ENCODE measurements at regions not wholly inside any gene's neighbourhood (a gene's known extent, or its start where the extent isn't known, plus 50 kb on each side); places are given as distances from the start of the nearest gene placed in this dataset.
"Not testable (repeated sequence)": the region's sequence is repeated elsewhere in the genome, so short reads cannot be mapped to it uniquely, and the experiment has no call there.

DNA sequence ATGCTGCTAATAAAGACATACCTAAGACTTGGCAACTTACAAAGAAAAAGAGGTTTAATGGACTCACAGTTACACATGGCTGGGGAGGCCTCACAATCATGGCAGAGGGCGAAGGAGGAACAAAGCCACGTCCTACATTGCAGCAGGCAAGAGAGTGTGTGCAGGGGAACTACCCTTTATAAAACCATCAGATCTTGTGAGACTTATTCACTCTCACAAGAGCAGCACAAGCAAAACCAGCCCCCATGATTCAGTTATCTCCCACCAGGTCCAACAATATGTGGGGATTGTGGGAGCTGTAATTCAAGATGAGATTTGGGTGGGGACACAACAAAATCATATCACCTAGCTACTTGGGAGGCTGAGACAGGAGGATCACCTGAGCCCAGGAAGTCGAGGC lies 202.4 kb downstream of the FAM43A start:
- DNase-seq: not testable (repeated sequence)

DNA sequence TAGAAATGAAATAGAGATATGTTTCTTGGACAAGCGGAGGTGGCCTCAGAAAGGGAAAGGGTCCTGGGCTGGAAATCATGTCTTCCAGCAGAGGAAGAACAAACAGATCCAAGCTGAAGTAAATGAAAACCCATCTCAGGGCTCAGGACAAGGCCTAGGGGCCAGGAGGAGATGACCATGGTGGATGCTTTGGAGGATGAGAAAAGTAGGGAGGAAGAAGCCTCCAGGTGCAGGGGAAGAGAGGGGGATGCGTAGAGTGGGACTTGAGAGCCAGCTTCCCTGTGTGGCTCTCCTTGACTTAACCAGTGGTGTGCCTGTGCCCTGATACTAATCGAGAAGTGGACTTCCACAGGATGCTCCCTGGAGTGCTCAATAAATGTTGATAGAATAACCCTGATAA lies 203.2 kb downstream of the FAM43A start:
- no peak for DNase-seq

DNA sequence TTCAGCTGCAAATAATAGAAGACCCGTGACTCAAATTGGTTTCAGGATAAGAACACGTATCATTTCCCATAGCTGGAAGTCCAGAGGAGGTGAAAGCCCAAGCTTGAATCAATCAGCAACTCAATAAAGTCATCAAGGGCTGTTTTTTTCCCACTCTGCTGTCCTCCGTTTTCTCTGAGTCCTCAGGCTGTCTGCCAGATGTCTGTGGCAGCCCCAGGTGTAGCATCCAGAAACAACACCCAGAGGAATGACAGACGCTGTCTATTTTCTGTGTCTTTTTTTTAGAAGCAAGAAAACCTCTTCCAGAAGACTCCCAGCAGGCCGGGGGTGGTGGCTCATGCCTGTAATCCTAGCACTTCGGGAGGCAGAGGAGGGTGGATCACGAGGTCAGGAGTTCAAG lies 204.4 kb downstream of the FAM43A start:
- no peak for DNase-seq

DNA sequence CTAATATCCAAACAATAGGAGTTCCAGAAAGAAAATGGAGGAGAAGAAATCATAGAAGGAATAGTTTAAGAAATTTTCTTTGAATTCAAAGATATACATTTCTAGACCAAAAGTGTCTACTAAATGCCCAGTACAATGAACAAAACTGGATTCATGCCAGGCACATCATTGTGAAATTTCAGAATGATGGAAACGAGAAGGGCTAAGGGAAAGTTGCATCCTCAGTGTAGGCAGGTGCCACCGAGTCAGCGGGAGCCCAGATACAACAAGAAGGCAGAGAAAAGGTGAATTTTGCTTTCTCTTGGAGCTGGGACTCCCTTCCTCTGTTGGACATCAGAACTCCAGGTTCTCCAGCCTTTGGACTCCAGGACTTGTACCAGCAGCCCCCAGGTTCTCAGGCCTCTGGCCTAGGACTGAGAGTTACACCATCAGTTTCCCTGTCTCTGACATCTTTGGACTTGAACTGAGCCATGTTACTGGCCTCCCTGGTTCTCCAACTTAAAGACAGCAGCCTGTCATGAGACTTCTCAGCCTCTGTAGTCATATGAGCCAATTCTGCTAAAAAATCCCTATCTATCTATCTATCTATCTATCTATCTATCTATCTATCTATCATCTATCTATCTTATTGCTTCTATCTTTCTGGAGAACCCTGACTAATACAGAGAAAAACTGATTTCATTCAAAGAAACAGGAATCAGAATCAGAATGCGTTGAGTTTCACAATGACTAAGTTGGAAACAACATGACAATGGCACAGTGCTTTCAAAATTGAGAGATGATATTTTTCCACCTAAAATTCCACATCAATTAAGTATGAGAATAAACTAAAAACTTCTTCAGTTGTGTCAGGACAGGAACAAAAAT lies 207.7 kb downstream of the FAM43A start:
- no peak for DNase-seq

DNA sequence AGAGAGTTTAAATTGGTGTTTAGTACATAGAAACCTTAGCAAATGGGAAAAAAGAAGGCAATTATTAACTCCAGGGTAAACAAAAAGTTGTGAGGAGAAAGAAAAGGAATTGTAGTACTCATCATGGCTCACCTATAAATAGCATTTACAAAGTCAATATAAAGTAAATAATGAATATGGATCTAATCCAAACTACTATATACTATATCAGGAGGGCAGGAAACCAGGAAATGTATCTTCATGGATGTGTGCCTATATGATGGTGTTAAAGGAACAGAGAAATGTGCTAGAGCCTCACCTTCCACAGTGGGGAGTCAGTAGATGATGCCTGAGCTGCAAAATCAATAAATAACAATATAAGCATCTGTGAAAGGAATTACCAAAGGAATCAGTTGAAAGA lies 208.9 kb downstream of the FAM43A start:
- no peak for DNase-seq

DNA sequence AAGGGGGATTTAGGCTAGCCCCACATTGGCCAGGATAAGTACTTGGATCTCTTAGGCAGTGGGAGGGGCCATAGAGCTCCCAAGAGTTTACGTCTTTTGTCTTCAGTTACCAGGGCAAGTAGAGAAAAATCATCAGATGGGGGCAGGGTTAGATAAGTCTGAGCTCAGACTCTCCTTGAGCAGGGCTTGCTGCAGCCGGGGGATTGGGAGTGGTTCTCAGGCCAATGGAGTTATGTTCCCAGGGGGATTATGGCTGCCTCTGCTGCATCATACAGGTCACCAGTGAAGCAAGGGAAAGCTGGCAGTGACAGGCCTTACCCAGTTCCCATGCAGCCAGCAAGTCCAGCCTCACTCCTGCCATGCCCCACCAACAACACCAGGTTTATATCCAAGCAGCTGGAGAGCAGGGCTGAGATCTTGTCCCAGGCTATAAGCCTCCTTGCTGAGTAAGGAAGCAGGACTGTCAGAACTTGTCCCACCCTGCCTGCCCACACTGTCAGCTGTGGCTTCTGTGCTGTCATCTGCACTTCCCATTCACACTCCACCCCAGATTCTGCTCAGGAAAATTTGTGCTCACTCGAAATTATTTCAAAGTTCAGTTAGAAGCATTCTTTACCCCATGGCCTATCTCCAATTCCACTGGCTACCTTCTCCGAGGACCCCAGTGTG lies 215.3 kb downstream of the FAM43A start:
- DNase-seq: no peak

DNA sequence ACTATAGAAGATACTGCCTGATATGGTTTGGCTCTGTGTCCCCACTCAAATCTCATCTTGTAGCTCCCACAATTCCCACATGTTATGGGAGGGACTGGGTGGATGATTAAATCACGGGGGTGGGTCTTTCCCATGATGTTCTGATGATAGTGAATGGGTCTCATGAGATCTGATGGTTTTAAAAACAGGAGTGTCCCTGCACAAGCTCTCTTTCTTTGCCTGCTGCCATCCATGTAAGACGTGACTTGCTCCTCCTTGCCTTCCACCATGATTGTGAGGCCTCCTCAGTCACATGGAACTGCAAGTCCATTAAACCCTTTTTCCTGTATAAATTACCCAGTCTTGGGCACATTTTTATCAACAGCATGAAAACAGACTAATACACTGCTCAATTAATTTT lies 217.8 kb downstream of the FAM43A start:
- not testable (repeated sequence) for DNase-seq

DNA sequence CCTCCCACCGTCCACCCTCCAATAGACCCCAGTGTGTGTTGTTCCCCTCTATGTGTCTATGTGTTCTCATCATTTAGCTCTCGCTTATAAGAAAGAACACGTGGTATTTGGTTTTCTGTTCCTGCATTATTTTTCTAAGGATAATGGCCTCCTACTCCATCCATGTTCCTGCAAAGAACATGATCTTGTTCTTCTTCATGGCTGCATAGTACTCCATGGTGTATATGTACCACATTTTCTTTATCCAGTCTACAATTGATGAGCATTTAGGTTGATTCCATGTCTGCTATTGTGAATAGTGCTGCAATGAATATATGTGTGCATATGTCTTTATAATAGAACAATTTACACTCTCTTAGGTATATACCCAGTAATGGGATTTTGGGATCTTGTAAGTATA lies 219.3 kb downstream of the FAM43A start:
- not testable (repeated sequence) for DNase-seq

DNA sequence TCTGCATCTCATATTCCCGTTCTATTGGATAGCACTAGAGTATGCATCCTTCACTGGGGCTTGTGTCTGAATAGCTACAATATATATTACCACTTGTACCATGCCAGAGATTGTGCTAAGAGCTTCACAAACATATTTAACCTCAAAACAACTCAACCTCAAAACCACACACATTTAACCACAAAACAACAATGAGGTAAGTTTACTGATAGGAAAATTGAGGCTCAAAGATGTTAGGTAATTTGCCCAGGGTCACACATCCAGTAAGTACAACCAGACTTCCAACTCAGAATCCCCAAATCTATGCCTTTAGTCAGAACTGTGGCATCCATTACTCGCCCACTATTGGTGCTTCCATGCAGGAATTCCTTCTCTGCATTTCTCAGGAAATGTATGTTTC lies 220.0 kb downstream of the FAM43A start:
- DNase-seq: no peak

DNA sequence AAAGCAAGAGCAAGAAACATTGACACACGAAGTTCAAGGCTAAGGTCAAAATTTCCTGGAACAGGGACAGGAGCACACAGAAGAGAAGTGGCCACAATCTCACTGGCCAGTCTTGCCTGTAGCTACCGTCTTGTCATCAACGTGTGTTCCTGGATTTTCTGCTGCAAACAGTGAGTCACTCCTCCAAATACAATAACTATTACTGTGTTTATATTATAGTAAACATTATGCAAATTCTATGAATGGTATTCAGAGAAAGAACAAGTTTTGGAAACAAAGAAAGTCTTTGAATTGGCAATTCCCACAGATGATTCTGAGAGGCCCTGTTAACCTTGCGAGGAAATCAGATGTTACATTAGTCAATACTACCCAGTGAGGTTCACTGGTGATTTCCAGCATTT lies 220.5 kb downstream of the FAM43A start:
- no peak for DNase-seq

DNA sequence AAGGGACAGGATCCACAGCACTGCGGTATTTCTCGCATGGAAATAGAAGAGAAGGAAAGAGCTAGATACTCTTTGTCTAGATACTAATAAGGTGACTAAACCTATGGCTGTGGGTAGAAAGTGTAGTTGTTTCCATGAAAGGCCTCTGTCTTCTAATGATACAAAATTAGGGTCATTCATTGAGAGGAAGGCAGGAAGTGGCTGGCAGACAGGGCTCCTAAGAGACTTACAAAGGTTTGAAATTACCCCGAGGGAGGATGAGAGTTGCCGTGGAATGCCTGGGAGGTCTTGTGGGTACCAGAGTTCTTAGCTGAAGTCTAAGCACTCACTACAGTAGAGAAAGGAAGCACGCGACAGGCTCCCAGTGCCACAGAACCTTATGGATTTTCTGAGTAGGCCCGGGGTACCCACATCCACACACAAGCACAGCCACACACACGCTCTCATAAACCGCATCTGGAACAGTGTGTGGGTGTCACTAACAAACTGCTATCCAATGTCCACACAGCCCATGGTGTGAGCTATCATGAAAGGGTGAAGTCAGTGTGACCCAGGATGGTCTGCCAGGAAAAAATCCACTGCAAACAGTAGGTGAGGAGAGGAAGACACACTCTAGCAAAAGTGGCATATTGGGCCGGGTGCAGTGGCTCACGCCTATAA lies 221.4 kb downstream of the FAM43A start:
- no peak for DNase-seq

DNA sequence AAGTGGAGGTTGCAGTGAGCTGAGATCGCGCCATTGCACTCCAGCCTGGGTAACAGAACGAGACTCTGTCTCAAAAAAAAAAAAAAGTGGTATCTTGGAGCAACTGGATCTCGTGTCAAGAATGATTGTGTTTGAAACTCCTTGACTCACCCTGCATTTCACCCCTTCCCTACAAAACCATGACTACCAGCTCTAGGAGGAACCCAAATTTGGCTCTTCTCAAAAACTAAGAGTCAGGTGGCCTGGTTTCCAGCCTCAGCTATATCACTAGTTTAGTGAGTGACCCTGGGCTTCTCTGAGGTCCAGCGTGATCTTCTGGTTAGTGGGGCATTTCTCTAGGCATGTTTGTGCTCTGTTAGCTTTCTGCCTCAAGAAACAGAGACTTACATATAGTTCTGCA lies 222.1 kb downstream of the FAM43A start:
- no peak for DNase-seq

DNA sequence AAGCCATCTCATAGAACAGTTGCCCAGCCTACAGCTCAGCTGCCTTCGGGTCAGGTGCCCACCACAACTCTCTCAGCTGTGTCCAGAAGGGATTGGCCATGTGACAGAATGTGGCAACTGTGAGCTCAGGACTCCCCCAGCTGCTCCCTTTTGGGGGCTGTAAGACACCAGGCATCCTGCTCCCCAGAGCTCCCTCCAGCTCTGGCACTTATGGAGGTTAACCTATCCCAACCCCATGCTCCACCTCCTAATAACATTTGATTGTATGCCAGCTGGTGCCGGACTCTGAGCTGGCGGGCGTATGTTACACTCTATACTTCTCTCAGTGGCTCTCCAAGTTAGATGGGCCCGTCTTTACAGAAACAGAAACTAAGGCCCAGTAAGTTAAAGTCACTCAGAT lies 222.8 kb downstream of the FAM43A start:
- no peak for DNase-seq

DNA sequence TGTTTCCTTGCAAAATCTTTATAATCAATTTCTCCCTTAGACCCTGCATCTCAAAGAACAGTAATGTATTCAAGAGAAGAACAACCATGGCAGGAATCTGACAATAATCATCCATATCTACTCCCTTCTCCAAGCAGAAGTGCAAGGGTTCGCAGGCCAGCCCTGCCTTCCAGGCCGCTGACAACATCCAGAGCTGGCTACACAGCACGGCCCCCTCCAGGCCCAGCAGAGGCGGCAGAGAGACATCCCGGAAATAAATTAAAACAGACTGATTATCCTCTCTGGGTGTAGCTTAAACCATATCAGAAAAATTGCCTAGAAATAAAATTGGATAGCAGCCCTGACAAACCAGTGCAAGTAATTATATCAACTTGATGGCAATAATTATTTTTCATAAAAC lies 223.3 kb downstream of the FAM43A start:
- no peak for DNase-seq

DNA sequence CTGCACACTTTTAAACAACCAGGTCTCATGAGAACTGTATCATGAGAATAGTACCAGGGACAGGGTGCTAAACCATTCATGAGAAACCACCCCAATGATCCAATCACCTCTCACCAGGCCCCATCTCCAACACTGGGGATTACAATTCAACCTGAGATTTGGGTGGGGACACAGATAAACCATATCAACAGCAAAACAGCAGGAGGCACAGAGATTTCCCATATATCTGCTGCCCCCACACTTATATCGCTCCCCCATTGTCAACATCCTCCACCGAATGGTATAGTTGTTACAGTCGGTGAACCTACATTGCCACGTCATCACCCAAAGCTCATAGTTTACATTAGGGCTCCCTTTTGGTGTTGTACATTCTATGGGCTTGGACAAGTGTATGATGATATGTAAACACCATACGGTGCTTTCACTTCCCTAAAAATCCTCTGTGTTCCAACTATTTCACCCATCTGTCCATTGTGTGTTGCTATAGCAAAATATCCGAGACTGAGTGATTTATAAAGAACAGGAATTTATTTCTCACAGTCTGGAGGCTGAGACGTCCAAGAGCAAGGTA lies 224.8 kb downstream of the FAM43A start:
- DNase-seq: no peak

DNA sequence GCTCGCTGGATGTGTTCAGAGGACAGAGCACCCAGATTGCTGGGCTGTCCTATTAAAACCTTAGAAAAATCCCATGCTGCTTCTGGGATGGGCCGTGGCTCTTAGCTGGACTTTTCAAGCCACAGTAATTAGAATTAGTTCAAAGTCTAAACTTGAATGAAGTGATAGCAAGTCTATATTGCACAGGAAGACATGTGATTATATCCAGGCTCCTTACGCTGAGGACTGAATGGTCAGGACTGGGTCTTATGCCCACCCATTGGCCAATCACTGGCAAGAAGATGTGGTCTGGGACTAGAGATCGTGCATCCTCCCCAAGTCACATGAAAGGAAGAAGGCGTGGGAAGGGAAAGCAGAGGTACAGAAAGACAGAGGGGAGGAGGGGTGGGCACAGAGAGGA lies 227.6 kb downstream of the FAM43A start:
- no peak for DNase-seq

DNA sequence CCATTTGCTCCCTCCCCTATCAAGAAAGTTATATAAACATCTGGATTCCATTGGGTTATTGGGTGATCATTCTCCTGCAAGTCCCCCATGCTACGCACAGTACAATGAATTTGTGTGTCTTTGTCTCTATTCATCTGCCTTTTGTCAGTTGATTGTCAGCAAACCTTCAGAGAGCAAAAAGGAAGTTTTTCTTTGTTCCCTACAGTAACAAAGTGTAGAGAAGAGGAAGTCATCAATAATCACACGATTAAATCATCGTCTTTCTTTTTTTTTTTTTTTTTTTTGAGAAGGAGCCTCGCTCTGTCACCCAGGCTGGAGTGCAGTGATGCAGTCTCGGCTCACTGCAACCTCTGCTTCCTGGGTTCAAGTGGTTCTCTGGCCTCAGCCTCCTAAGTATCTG lies 239.2 kb downstream of the FAM43A start:
- DNase-seq: not testable (repeated sequence)

DNA sequence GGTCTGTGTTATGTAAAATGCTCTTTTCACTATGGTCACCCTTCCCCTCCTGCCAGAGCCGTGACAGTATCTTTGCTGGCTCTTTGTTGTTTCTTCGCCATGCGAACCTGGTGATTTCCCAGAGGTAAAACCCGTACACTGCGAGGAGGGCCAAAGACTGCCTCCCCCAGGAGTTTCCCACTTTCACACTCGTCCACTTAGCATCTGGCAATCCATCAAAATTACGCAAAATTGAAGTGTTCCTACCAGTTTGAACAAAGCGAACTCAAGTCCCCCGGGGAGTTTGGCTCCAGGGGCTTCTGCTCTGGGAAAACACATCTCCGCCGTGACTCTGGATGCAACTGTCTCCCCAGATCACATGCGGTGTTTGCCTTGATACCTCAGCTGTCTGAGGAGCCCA lies 239.9 kb downstream of the FAM43A start:
- no peak for DNase-seq

DNA sequence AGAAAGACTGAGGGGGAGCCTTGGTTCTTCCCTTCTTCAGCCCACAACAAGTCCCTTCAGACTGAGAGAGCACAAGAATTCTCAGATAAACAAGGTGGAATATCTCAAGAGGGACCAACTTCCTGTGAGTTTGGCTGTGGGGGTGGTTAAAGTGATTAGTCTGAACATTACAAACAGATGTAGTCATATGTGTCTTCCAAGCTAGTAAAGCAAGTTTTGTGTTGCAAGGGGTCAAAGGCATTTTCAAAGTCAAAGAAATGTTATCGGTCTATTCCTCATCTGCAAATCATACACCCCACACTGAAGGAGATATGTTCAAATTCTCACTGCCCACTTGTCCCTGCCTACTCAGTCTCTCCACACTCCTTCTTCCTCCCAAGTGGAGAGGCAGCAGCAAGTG lies 242.5 kb downstream of the FAM43A start:
- DNase-seq: no peak

DNA sequence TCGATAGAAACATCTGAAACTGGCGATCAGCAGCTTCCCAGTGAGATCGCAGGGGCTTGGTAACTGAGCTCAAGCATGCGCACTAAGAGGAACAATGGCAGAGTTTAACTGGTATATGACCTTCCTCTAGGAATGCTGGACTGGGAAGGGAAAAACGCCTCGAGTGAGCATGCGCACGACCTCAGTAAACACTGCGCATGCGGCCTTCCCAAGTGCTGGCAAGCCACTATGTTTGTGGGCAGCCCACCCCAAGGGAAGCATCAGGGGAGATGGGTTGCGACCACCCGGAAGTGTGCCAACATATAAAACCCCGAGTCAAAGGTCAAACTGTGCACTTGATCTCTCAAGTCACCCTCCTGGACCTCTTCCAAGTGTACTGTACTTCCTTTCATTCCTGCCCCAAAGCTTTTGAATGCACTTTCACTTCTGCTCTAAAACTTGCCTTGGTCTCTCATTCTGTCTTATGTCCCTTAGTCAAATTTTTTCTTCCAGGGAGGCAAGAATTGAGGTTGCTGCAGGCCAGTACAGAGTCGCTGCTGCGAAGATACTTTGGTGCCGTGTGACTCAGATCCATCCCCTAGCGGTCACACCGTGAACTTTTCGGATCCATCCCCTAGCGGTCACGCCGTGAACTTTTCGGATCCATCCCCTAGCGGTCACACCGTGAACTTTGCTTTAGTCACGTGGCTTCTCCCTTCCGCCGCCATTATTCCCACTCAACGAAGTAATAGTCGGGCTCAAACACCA lies 243.3 kb downstream of the FAM43A start:
- DNase-seq: no peak

DNA sequence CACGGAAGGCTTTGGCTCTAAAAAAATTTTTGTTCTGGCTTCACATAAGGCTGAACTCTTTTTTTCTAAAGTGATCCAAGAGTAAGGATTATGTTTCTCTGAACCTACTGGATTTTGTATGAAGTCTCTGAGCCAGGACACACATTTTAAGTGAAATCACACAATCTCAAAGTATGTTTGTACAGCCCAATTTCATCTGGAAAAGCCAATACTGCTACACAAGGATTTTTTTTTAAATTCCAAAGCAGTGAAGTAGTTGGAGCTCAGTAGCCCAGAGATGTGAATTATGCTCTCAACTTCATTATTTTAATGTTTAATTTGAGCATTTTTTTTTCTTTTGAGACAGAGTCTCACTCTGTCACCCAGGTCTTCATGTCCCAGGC lies 243.9 kb downstream of the FAM43A start:
- no peak for DNase-seq

DNA sequence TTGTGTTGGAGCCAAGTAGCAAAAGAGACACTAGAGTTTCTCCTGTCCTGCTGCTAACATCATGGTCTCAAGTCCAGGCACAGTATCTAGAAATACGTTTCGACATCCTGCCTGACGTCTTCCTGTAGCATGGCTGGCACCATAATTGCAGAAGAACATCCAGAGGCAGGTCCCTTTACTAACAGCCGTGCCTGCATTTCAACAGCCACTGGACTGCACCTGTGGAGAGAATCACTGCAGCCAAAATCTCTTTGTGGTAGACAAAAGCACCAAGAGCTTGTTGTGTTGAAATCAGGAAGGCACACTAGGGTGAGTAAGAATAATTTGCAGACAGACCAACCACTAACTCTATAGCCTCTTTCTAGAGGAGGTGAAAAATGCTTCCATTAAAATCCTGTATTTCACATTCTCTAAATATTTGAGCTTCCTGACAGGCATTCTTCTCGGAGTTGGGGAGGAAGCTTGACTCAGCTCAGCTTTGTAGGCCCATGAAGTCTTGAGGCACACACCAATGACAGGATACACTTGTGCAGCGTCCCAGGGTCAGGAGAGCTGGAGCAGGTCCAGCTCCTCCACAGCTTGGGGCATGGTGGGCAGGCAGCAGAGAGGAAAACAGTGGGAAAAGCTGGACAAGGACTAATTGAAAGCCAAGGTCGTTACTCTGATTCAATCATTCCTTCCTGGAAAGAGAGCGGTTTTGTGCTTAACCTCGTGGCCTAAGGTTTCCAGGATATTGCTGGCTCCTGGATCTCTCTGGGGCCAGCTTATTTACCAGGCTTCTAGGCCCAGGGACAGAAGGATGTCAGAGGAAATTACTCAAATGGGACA lies 244.9 kb downstream of the FAM43A start:
- DNase-seq: peak; percentile 69

Data from right forelimb (tissue), 1 donor.